GM19452 (cell line): ENCODE measurements at regions not wholly inside any gene's neighbourhood (a gene's known extent, or its start where the extent isn't known, plus 50 kb on each side); places are given as distances from the start of the nearest gene placed in this dataset.

Source experiments
- ATAC-seq: cut with Tn5 transposase; IDR thresholded peaks from one replicate; pipeline ENCODE4 v1.9.1; 2021; ENCODE audit not compliant: unreplicated experiment

DNA sequence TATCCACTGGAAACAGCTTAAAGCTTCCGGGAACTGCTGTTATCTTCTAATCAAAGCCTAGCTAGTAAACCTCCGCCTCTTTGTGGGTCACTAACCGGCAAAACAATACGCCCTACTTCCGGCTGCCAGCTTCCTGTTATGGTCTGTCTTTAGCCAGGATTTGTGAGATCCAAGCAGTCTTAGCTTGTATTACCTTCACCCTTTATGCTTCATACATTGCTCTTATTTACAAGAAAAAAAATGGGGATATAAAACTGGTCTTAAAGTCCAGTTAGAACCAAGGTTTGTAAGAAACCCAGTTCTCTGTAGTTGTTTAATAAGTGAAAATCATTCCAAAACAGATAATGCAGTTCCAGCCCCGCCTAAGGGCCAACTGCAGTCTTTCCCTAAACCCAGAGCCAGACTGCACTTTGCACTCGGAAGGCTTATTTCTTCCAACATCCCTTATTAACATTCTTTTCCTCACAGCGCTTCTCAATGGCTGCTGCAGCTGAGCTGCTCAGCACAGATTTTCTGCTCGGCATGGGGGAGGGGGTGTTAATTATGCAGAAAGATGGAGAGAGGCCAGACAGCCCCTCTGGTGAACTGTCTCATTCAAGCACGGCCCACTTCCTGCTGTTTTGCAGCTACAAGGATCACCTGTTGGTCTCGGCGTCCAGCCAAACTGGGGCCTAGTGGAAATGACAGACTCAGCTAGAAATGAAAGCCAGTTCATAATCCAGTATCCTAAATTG is 368.4 kb downstream of the KLF12 start:
- peak; percentile 70 for ATAC-seq

DNA sequence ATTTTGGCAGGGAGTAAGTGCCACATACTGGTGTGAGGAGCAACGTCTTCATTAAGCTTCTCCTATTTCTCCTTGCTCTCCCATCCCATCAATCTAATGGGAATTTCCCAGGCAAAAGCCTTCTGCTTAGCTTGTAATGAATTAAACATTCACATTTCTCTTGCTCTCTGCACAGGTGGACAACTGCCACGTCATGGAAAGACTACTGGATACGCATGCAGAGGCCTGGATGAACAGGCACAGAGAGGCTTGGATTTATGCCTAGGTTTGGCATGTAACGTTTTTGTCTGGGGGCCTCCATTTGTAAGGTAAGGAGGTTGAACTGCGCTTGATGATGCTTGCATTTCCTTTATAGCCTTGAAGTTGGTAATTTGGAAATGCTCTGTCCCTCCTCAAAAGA is 374.8 kb downstream of the KLF12 start:
- ATAC-seq = no peak

DNA sequence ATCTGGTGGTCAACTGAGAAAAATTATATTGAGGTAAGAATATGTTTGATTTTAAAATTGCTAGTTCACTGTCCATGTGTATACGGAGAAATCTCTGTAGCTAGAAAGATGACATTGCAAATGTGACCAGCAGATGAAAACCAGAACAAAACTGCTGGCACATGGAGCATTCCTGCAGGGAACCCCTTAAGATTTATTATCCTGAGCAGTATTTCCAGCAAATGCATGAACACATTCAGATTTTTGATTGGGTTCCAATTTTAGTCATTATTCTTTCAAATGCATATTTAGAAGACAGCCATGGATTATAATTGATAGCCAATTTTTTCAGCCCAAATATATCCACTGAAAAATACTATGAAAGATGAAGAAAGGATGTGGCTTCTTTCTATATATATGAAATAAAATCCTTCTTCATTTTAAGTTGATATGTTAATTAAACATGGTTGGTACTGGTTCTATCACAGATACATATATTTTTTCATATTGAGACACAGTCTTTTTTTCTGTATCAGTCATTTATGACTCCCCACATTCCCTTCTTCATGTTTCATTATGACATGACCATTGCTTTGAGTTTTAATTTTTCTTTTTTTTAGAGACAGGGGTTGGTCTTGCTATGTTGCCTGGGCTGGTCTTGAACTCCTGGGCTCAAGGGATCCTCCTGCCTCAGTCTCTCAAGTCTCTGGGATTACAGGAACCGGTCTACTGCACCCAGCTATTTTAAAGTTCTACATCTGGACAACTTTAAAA is 376.5 kb downstream of the KLF12 start:
- ATAC-seq = no peak

DNA sequence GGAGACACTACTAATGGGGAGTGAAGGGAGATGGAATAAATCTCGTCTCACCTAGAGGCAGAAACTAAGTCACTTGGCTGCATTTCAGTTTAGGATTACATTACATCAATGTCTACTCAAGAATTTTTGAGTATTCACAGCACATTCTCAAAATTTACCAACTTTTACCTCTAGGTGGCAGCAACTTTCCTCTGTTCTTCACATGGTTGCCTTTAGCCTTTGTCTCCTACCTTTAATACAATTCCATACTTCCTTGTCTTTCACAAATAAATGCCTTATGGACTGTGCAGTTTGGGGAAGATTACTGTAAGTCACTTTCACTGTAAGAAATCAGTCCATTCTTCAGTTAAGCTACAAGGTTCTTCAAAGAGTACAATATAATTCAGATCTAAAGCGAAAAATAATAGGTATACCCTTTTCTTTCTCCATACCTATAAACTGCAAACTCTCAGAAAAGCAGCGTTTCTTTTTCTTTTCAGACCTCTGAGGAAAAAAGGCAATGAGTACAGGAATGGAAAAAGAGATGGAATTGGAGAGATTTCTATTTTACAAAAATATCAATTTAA is 379.4 kb downstream of the KLF12 start:
- ATAC-seq = no peak

DNA sequence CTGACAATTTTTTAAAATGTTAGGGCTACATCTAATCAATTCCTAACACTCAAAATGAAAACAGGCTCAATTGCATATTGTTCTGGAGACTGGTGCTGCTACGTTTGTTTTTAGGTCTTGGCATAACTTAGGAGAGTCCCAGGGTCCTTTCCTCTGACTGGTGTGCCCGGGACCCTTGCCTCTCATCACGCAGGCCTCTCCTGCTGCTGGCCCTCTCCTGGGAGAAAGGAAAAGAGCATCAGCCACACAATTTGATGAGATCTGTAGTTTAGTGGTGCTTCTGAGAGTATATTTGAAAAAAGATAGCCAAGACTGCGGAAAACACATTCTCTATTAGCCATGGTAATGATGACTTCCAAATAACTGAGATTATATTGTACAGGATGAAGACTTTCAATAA is 380.0 kb downstream of the KLF12 start:
- no peak for ATAC-seq

DNA sequence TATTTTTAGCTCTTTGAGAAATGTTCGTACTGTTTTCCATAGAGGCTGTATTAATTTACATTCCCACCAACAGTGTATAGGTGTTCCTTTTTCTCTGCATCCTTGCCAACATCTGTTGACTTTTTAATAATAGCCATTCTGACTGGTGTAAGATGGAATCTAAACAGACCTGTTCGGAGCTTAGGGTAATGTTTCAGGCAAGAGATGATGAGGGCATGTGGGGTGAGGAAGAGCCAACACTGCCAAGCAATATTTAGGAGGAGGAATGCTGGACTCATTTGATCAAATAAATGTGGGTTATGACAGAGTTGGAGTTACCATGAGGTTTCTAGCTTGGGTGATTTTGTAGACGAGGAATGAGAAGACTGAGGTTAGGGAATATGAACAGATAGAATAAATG is 382.9 kb downstream of the KLF12 start:
- ATAC-seq = no peak

DNA sequence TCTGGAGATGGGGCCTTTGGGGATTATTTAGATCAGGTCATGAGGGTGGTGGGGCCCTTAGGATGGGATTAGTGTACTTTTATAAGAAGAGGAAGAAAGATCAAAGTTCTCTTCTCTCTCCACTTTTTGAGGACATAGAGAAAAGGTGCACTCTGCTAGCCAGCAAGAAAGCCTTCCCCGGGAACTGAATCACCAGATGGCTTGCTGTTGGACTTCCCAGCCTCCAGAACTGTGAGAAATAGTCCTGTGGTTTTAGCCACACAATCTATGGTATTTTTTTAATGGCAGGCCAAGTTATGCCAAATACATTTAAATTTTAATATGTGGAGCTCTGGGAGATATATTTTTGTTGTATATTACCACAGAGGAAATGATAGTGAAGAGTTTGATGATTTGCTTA is 385.8 kb downstream of the KLF12 start:
- ATAC-seq = no peak

DNA sequence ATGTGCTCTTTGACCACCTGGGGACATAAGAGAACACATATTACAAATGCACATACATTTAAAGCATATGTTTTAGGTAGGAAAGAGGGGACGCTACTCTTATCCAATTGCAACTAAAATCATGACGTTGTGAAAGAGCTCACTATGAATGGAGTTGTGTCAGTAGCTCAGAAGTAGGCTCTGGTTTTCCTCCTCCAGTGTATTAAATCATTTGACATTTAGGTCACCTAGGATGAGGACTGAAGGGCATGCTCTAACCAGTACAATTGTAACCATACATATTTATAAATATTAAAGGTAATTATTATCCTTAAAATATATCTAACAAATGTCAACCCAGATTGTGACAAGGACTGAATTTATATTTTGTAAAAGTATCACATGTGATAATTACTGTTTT is 389.0 kb downstream of the KLF12 start:
- ATAC-seq = no peak

DNA sequence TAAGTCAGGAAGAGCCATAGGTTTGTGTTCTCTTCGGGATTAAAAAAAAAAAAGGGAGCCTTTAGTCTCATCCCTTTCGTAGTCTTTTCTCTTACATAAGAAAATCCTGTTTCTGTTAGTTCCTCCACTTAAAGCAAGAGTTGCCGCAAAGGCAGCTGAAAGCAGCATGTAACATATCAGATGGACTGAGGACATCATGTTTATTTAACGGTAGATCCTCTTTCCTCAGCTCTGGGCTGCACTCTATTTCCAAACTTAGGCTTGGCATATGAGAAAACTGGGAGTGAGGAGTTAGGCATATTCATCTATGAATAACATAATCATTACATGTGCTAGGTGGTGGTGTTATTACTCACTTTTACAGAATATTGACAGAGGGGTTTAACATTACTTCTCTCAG is 391.2 kb downstream of the KLF12 start:
- ATAC-seq = no peak

DNA sequence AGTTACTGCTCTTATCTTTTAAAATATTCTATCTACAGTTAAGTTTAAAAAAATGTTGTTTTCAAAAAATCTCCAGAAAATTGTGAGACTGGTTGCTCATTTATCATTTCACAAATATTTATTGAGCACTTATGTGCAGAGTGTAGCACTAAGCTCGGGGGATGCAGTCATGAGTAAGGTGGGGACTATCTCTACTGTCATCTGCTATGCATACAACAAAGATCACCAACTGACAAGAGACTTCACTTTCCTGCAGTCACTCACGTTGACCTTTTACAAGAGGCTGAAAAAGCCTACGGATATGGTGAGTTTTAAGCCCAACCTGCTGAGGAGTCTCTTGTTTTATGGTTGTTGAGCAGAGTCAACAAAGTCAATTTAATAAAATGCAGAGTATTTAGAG is 392.5 kb downstream of the KLF12 start:
- no peak for ATAC-seq

DNA sequence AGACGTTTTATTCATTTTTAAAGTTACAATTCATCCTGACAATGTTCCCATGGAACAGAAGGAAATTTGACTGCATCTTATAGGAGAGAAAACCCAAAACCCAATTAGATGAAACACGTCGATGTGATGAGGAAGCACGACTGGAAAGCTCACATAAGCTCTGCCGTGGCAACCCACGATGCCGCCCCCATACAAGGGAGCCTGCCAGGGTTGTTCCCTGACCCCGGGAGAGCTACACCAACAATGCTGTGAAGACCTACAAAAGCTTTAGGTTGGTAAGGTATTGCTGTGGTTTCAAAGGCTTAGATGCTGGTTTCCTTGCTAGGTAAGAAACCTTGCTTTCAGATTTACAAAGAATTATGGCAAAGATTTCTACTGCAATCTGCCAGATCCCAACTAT is 393.1 kb downstream of the KLF12 start:
- ATAC-seq = no peak

DNA sequence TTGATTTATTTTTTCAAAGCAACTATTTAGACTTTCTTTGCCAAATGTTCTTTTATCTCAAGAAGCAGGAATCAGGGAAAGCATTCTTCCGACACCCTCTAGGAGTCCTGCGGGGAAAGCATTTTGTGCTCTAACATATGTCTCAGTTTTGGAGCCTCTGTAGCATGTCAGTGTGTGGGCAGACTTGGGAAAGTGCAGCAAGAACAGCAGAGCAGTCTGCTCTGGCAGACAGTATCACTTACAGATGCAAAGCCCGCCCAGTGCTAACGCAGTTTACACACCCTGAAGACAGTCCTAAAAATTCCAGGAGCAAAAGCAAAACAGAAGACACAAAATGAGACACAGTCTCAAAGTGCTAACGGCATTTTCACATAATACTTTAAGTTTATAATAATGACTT is 393.5 kb downstream of the KLF12 start:
- no peak for ATAC-seq

DNA sequence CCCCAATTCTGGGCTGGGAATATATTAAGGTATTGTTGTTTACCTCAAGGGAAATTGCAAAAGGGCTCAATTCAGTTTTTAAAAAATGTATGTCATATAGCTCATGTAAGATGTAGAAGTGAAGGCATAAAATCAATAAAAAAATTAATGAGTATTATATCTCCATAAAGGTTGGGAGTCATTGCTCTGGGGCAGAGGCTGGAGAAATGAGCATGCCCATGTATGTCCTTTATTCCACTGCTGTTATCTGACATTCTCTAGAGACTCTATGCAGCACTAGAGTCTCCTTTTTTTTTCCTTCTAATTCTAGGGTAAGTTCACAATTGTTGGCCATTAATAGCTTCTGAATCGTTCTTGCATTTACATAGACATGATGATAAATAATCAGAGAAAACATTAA is 394.8 kb downstream of the KLF12 start:
- ATAC-seq = no peak

DNA sequence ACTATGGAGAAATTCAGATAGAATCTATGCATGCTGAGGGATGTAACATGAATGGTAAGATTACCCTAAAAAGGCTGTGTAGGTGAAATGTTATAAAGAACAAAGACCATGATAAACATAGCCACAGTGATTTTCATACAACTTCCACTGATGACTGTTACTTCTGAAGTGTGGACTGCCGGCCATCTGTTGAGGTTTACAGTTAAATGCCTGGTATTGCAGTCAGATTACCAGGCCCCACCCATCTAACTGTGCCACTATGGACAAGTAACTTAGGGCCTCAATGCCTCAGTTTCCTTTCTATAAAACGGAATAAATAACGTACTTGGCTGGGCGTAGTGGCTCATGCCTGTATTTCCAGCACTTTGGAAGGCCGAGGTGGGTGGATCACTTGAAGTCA is 395.6 kb downstream of the KLF12 start:
- ATAC-seq = no peak

DNA sequence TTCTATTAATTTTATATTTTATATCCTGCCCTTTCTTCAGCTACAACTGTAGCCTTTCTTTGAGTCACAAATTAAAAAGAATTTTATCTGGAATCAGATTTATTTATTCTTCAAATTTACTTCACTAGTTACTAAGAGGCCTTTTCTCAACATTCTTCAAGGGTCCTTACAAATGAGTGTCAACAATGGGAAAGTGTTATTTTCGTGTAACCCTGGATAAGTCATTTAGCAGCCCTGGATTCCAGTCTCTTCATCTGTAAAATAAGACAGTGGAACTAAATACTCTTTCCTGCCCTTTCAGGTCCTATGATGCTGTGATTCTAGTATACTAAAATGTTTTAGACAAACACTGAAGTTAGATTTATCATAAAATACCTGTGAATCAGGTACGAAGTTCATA is 397.0 kb downstream of the KLF12 start:
- ATAC-seq = no peak

DNA sequence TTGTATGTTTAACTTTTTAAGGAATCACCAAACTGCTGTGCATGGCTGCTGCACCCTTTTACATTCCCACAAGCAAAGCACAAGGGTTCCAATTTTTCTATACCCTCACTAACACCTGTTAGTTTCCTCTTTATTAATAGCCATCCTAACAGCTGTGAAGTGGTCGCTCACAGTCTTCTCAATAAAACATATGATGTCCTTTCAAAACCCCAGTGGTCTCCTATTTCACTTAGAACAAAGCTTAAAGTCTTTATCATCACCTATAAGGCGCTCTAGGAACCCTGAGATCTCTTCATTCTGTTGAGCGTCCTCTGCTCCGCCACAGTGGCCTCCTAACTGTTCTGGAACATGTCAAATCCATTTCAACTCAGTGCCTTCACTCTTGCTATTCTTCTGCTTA is 400.5 kb downstream of the KLF12 start:
- ATAC-seq = no peak

DNA sequence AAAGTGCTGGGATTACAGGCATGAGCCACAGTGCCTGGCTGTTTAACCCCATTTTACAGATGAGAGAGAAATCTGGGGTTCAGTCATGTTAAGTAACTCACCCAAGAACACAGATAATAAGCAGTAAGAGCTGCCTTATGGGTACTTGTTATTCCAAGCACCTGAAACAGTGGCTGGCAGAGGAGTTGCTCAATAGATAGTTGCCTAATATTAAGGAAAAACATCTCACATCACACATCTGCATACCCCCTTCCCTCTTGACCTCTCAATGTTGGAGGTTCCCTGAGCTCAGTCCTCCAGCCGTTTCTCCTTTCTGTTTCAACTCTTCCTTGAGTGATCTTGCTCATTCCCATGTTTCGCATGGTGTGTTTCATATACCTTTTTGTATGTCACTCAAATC is 401.9 kb downstream of the KLF12 start:
- no peak for ATAC-seq

DNA sequence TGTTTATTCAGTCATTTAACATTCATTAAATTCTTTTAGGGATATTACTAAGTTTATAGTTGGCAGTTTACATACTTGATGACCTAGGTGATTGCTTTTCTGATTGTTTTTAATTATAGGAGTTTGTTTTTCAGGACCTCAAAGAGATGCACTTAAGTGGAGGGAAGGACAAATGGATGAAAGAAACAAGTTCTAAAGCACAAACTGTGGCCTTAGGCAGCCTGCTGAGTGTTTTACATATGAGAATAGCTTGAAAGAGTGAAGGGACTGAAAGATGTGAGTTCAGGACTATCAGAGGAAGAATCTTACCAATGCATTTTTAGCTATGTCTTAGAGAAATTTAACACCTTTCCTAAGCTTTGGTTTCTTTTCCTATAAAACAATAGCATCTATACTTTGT is 402.6 kb downstream of the KLF12 start:
- no peak for ATAC-seq

DNA sequence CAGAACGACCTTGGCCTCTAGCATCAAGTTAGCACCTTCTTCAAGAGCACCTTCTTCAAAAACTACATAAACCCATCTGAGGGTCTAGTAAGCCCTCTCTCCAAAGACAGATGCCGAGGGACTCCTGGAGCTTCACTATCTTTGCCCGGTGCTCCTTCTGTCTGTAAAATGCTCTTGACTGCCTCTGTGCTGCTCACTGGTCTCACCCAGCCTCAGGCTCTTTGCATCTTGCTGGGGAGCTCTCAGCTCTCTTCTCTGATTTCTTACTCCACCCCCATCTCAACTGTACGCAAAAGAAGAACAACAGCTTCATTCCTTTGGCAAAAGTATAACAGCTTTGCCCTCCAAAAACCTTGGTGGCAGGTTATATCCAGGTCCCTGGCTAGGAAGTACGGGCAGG is 404.2 kb downstream of the KLF12 start:
- no peak for ATAC-seq

DNA sequence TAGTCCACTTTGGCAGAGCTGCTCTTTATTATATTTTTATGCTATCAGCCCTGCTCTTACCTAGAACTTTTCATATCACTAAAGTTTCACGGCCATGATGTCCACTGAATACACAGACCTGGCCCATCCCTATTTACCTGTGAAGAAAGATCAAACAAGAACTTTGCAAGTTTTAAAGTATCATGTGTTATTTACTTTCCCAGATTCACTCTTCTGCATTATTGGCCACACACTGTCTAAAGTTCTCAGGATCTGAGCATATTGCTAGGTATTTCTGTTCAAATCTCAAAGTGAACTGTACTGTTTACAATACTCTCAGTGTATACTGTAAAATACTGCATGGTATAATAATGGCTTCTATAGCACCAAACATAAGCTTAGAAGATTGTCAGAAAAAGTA is 405.2 kb downstream of the KLF12 start:
- no peak for ATAC-seq

DNA sequence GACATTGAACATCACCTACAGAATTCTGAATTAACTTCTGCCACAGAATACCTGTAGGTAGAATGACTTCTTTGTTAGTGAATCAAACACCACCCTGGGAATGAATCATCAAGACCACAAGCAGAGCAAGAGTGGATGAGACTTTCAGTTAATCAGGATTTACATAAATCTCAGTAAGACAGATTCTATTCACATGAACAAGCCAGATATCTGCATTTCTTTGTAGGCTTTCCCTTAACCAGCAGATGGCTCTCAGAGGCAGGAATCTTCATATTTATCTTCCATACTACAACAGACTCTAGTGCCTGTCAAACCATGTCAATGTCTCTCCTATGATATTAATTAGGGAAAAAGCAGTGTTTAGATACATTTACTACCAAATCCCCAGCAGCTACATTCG is 412.1 kb downstream of the KLF12 start:
- peak; percentile 77 for ATAC-seq

DNA sequence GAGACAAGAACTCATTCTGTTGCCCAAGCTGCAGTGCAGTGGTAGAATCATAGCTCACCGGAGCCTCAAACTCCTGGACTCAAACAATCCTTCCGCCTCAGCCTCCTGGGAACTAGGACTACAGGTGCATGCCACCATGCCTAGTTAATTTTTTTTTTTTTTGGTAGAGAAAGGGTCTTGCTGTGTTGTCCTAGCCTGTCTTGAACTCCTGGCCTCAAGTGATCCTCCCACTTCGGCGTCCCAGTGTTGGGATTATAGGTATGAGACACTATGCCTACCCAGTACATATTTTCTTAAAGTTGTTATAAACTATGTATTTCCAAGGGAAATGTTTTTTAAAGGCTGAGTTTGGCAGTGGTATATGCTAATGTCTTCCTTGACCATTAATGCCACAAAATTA is 412.6 kb downstream of the KLF12 start:
- ATAC-seq = no peak
